ENCODE measurements at regions not wholly inside any gene's neighbourhood (a gene's known extent, or its start where the extent isn't known, plus 50 kb on each side); places are given as distances from the start of the nearest gene placed in this dataset.

- no peak for TF ChIP-seq USF2 (IDR thresholded peaks at IDR 0.05; ENCODE audit: low read depth, low read length)
- TF ChIP-seq NFE2L2 (IDR thresholded peaks at IDR 0.05; ENCODE audit: low read depth, low read length) = no peak
Measured at GRCh38 chr9:73451003-73451402, 299.3 kb downstream of the ANXA1 start.

Data from IMR-90 (cell line).